ENCODE measurements at regions not wholly inside any gene's neighbourhood (a gene's known extent, or its start where the extent isn't known, plus 50 kb on each side); places are given as distances from the start of the nearest gene placed in this dataset.

DNA sequence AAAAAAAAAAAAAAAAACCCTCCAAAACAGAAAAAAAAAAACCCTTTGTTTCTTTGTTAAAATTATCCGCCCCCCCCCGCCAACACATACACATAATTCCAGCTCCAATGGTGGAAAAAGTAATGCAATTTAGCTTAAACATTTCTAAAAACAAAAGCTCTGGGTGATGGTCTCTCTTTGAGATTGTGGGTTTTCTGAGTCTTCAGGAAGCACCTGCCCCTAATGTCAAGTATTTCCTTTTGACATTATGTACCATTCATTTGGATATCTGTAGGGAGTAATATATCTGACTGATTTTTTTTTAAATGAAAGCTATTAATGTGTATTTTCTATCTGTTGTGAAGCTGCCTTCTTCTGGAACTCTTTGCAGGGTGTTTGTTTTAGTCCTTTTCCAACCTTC lies 389.7 kb downstream of the TAF11L14 start:
- no peaks in the 10 kb centered on the region for H3K27me3 Mint-ChIP-seq
- DNase-seq (no peak), ATAC-seq (ENCODE audit: low read depth in 2 of 2) (no peak)
- Histone ChIP-seq H3K36me3 (ENCODE audit: control insufficient read depth, insufficient read depth, low read length) (no peaks in the 10 kb centered on the region), H3K4me1 (ENCODE audit: control insufficient read depth, insufficient read depth, low read length, poor library complexity, severe bottlenecking) (no peaks in the 10 kb centered on the region), H3K9me3 (ENCODE audit: control insufficient read depth in 2 of 2, low read length in 2 of 2) (peaks cover 3 to 4% of the 10 kb centered on the region in 2 experiments), H3K4me3 (ENCODE audit: low read depth, low read length) (no peak overlapping the region), H3K27me3 (ENCODE audit: control insufficient read depth, insufficient read depth, low read length) (no peaks in the 10 kb centered on the region), H3K27ac (ENCODE audit: insufficient read depth, low read length, poor library complexity, severe bottlenecking) (no peak overlapping the region)
- no peak overlapping the region for H3K4me3 Mint-ChIP-seq
- no peaks in the 10 kb centered on the region for H3K36me3 Mint-ChIP-seq
- H3K9me3 Mint-ChIP-seq = peaks cover 2 to 20% (median 5%) of the 10 kb centered on the region in 7 donors
- no peak overlapping the region for H3K27ac Mint-ChIP-seq
- H3K4me1 Mint-ChIP-seq = no peaks in the 10 kb centered on the region

DNA sequence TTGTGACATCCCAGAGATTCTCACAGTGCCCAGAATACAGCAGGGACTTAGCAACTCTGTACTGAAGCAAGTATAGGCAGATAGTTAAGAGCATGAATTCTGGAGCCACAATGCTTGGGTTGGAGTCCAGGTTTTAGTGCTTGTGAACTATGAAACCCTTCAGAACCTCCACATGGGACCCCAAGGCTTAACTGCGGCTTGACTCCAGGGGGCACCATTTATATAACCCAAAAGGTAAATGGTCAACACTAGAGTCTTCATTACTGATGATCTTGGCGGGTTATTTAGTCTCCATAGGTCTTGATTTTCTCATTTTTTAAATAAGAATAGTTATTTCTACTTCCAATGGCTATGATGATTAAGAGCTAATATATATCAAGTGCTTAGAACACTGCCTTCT lies 390.3 kb downstream of the TAF11L14 start:
- no peak overlapping the region for H3K27ac ChIP-seq (ENCODE audit: insufficient read depth, low read length, poor library complexity, severe bottlenecking)
- DNase-seq (no peak), ATAC-seq (ENCODE audit: low read depth in 2 of 2) (no peak)
- Mint-ChIP-seq H3K27ac (no peak overlapping the region), H3K9me3 (peaks cover 2 to 20% (median 4%) of the 10 kb centered on the region in 7 donors), H3K4me1 (no peaks in the 10 kb centered on the region), H3K27me3 (no peaks in the 10 kb centered on the region), H3K36me3 (no peaks in the 10 kb centered on the region), H3K4me3 (no peak overlapping the region)
- H3K27me3 ChIP-seq (ENCODE audit: control insufficient read depth, insufficient read depth, low read length) = no peaks in the 10 kb centered on the region
- H3K36me3 ChIP-seq (ENCODE audit: control insufficient read depth, insufficient read depth, low read length) = no peaks in the 10 kb centered on the region
- H3K4me3 ChIP-seq (ENCODE audit: low read depth, low read length) = no peak overlapping the region
- H3K4me1 ChIP-seq (ENCODE audit: control insufficient read depth, insufficient read depth, low read length, poor library complexity, severe bottlenecking) = no peaks in the 10 kb centered on the region
- H3K9me3 ChIP-seq (ENCODE audit: control insufficient read depth in 2 of 2, low read length in 2 of 2) = peaks cover 3% of the 10 kb centered on the region in 2 experiments

DNA sequence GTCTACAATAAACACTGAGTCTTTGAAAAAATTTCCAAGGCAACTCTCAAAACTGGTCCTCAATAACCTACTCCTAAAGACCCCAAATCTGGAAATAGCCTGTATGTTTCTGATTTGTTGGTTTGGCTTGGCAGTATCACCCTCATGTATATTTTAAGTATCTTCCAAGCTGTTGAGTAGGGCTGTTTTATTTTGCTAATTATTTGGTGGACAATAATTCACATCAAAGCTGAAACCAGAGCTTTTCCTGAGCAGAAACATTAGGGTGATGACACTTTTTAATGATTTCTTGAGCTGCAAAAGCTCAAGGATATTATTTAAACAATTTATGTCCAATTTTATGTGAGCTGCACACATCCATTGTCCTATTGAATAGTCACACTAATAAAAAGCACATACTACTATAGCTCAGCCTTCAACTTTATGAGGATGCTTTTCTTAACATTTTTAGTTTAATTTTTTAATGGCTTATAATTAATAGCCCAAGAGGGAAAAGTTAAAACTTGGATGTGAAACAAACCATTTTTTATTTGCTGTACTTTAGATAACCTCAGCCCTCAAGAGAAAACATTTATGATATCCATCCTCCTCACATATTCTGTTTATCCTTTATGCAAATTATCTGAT lies 393.1 kb downstream of the TAF11L14 start:
- no peaks in the 10 kb centered on the region for H3K27me3 Mint-ChIP-seq
- DNase-seq = no peak
- peaks cover 1 to 14% (median 6%) of the 10 kb centered on the region in 7 donors for H3K9me3 Mint-ChIP-seq
- Histone ChIP-seq H3K36me3 (ENCODE audit: control insufficient read depth, insufficient read depth, low read length) (no peaks in the 10 kb centered on the region), H3K4me3 (ENCODE audit: low read depth, low read length) (no peak overlapping the region), H3K27ac (ENCODE audit: insufficient read depth, low read length, poor library complexity, severe bottlenecking) (no peak overlapping the region), H3K27me3 (ENCODE audit: control insufficient read depth, insufficient read depth, low read length) (no peaks in the 10 kb centered on the region), H3K4me1 (ENCODE audit: control insufficient read depth, insufficient read depth, low read length, poor library complexity, severe bottlenecking) (no peaks in the 10 kb centered on the region), H3K9me3 (ENCODE audit: control insufficient read depth in 2 of 2, low read length in 2 of 2) (peaks cover 0 to 3% of the 10 kb centered on the region in 2 experiments)
- H3K36me3 Mint-ChIP-seq = no peaks in the 10 kb centered on the region
- H3K4me3 Mint-ChIP-seq = no peak overlapping the region
- no peak for ATAC-seq (ENCODE audit: low read depth in 2 of 2)
- H3K27ac Mint-ChIP-seq = no peak overlapping the region
- no peaks in the 10 kb centered on the region for H3K4me1 Mint-ChIP-seq

DNA sequence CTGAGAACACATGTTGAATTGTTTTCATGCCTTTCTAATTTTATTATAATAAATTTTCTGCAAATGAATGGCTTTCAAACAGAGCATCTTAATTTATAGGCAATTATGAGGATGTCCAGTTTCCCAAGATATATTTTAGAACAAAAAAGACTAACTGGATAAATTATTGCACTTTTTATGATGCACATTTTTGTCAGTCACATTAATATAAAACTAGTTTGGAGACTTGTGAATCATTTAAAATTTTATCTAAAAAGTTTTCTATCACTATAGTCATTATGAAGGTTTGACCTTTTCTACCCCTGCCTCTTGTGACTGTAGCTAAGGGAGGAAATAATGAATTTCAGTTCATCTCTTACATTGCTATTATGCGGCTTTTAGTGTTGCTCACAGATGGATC lies 393.8 kb downstream of the TAF11L14 start:
- no peaks in the 10 kb centered on the region for H3K36me3 Mint-ChIP-seq
- no peaks in the 10 kb centered on the region for H3K4me1 Mint-ChIP-seq

DNA sequence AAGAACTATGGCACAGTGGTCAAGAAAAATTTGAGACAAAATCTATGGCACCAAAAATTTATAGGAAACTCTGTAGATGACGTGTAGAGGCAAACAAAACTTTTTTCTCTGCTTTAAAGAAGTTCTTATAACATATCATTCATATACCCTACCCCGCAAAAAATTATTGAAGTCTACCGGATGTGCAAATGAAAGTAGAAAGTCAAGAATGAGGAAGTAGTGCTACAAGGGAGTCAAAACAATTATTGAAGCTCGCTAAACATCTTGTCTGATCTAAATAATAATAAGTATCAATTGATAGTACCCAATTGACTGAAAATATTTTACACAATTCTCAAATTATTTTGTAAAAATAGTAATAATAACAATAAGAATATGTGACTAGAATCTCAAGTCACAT lies 398.5 kb downstream of the TAF11L14 start:
- no peak overlapping the region for H3K27ac ChIP-seq (ENCODE audit: insufficient read depth, low read length, poor library complexity, severe bottlenecking)
- Mint-ChIP-seq H3K27ac (no peak overlapping the region), H3K4me3 (no peak overlapping the region), H3K36me3 (no peaks in the 10 kb centered on the region), H3K27me3 (no peaks in the 10 kb centered on the region), H3K9me3 (peaks cover 0 to 20% (median 9%) of the 10 kb centered on the region in 7 donors), H3K4me1 (no peaks in the 10 kb centered on the region)
- peaks cover 2 to 6% of the 10 kb centered on the region in 2 experiments for H3K9me3 ChIP-seq (ENCODE audit: control insufficient read depth in 2 of 2, low read length in 2 of 2)
- H3K27me3 ChIP-seq (ENCODE audit: control insufficient read depth, insufficient read depth, low read length) = no peaks in the 10 kb centered on the region
- DNase-seq = no peak
- no peak overlapping the region for H3K4me3 ChIP-seq (ENCODE audit: low read depth, low read length)
- no peak for ATAC-seq (ENCODE audit: low read depth in 2 of 2)
- no peaks in the 10 kb centered on the region for H3K4me1 ChIP-seq (ENCODE audit: control insufficient read depth, insufficient read depth, low read length, poor library complexity, severe bottlenecking)
- H3K36me3 ChIP-seq (ENCODE audit: control insufficient read depth, insufficient read depth, low read length) = no peaks in the 10 kb centered on the region

More for the DNA sequence above, 393.8 kb downstream of the TAF11L14 start:
- Histone ChIP-seq H3K9me3 (ENCODE audit: control insufficient read depth in 2 of 2, low read length in 2 of 2) (peaks cover 0 to 6% of the 10 kb centered on the region in 2 experiments), H3K36me3 (ENCODE audit: control insufficient read depth, insufficient read depth, low read length) (no peaks in the 10 kb centered on the region), H3K27ac (ENCODE audit: insufficient read depth, low read length, poor library complexity, severe bottlenecking) (no peak overlapping the region), H3K27me3 (ENCODE audit: control insufficient read depth, insufficient read depth, low read length) (no peaks in the 10 kb centered on the region), H3K4me3 (ENCODE audit: low read depth, low read length) (no peak overlapping the region), H3K4me1 (ENCODE audit: control insufficient read depth, insufficient read depth, low read length, poor library complexity, severe bottlenecking) (no peaks in the 10 kb centered on the region)
- Mint-ChIP-seq H3K9me3 (peaks cover 1 to 19% (median 9%) of the 10 kb centered on the region in 7 donors), H3K27me3 (no peaks in the 10 kb centered on the region), H3K27ac (no peak overlapping the region), H3K4me3 (no peak overlapping the region)
- DNase-seq (no peak), ATAC-seq (ENCODE audit: low read depth in 2 of 2) (no peak)

DNA sequence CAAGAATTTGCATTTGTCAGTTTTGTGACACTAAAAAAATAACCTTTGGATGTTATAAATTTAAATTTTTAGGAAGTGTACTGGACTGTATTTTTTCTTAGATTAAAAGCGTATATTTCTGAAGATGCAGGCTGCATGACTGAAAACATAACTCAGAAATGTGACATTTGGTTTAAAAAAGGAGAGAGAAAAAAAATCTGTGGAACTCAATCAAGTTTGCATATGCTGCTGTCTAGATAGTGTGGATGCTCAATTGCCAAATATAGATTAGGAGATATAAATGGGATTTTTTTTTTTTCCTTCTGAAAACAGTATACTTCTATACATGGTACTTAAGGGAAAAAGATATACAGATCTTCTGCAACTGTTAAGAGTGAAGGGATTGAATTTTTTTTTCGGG lies 402.3 kb downstream of the TAF11L14 start:
- H3K9me3 ChIP-seq (ENCODE audit: control insufficient read depth in 2 of 2, low read length in 2 of 2) = peaks cover 3 to 6% of the 10 kb centered on the region in 2 experiments
- no peak for DNase-seq
- no peaks in the 10 kb centered on the region for H3K36me3 ChIP-seq (ENCODE audit: control insufficient read depth, insufficient read depth, low read length)
- no peak overlapping the region for H3K4me3 Mint-ChIP-seq
- H3K9me3 Mint-ChIP-seq = peaks cover 0 to 18% (median 6%) of the 10 kb centered on the region in 7 donors
- no peaks in the 10 kb centered on the region for H3K4me1 ChIP-seq (ENCODE audit: control insufficient read depth, insufficient read depth, low read length, poor library complexity, severe bottlenecking)
- H3K27me3 ChIP-seq (ENCODE audit: control insufficient read depth, insufficient read depth, low read length) = no peaks in the 10 kb centered on the region
- no peaks in the 10 kb centered on the region for H3K4me1 Mint-ChIP-seq
- no peaks in the 10 kb centered on the region for H3K36me3 Mint-ChIP-seq
- no peak overlapping the region for H3K4me3 ChIP-seq (ENCODE audit: low read depth, low read length)
- no peak overlapping the region for H3K27ac ChIP-seq (ENCODE audit: insufficient read depth, low read length, poor library complexity, severe bottlenecking)
- H3K27me3 Mint-ChIP-seq = no peaks in the 10 kb centered on the region
- no peak for ATAC-seq (ENCODE audit: low read depth in 2 of 2)
- H3K27ac Mint-ChIP-seq = no peak overlapping the region

DNA sequence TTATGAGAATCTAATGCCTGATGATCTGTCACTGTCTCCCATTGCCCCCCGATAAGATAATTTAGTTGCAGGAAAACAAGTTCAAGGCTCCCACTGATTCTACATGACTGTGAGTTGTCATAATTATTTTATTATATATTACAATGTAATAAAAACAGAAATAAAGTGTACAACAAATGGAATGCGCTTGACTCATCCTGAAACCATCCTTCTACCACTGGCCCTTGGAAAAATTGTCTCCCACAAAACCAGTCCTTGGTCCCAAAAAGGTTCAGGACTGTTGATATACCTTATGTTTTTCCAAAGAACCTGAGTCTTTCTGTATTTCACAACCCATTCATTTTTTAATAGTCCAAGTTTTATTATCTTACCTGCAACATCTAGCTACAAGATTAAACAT lies 403.5 kb downstream of the TAF11L14 start:
- Mint-ChIP-seq H3K27me3 (no peaks in the 10 kb centered on the region), H3K4me3 (no peak overlapping the region), H3K27ac (no peak overlapping the region), H3K9me3 (peaks cover 0 to 14% (median 1%) of the 10 kb centered on the region in 7 donors), H3K4me1 (no peaks in the 10 kb centered on the region), H3K36me3 (no peaks in the 10 kb centered on the region)
- Histone ChIP-seq H3K36me3 (ENCODE audit: control insufficient read depth, insufficient read depth, low read length) (no peaks in the 10 kb centered on the region), H3K27ac (ENCODE audit: insufficient read depth, low read length, poor library complexity, severe bottlenecking) (no peak overlapping the region), H3K9me3 (ENCODE audit: control insufficient read depth in 2 of 2, low read length in 2 of 2) (peaks cover 3 to 6% of the 10 kb centered on the region in 2 experiments), H3K4me3 (ENCODE audit: low read depth, low read length) (no peak overlapping the region), H3K27me3 (ENCODE audit: control insufficient read depth, insufficient read depth, low read length) (no peaks in the 10 kb centered on the region), H3K4me1 (ENCODE audit: control insufficient read depth, insufficient read depth, low read length, poor library complexity, severe bottlenecking) (no peaks in the 10 kb centered on the region)
- no peak for DNase-seq
- ATAC-seq (ENCODE audit: low read depth in 2 of 2) = no peak

DNA sequence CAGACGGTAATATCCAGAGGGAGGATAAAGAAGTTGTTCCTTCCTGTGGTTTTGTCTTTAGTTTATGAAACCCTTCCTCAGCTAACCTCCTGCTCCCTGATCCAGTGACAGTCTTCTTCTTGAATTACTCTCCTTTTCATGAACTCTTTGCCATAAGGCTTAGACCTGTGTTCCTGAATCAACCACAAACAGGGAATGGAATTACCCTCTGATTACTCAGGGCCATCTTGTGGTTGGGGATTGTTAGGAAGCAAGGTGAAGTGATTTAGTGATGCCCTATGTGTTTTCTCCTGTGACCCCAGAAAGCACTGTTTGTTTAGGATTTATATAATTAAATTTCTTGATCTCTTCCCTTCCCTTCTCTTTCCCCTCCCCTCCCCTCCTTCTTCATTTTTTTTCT lies 409.1 kb downstream of the TAF11L14 start:
- Histone ChIP-seq H3K27ac (ENCODE audit: insufficient read depth, low read length, poor library complexity, severe bottlenecking) (no peak overlapping the region), H3K36me3 (ENCODE audit: control insufficient read depth, insufficient read depth, low read length) (no peaks in the 10 kb centered on the region), H3K9me3 (ENCODE audit: control insufficient read depth in 2 of 2, low read length in 2 of 2) (peaks cover 0 to 4% of the 10 kb centered on the region in 2 experiments), H3K27me3 (ENCODE audit: control insufficient read depth, insufficient read depth, low read length) (no peaks in the 10 kb centered on the region), H3K4me3 (ENCODE audit: low read depth, low read length) (no peak overlapping the region), H3K4me1 (ENCODE audit: control insufficient read depth, insufficient read depth, low read length, poor library complexity, severe bottlenecking) (no peaks in the 10 kb centered on the region)
- Mint-ChIP-seq H3K4me3 (no peak overlapping the region), H3K4me1 (no peaks in the 10 kb centered on the region), H3K36me3 (no peaks in the 10 kb centered on the region), H3K27ac (no peak overlapping the region), H3K27me3 (no peaks in the 10 kb centered on the region), H3K9me3 (peaks cover 0 to 14% (median 3%) of the 10 kb centered on the region in 7 donors)
- no peak for DNase-seq
- no peak for ATAC-seq (ENCODE audit: low read depth in 2 of 2)
